HEK293 (cell line): ENCODE measurements at regions not wholly inside any gene's neighbourhood (a gene's known extent, or its start where the extent isn't known, plus 50 kb on each side); places are given as distances from the start of the nearest gene placed in this dataset.

Experiments
- ZFP41 ChIP-seq: fragments of 450-650 bp; formaldehyde crosslinking; IDR thresholded peaks from 2 replicates; pipeline ENCODE4 v1.5.1; 2016; ENCODE audit warnings: missing biosample characterization, missing genetic modification characterization, borderline replicate concordance
- ZNF416 ChIP-seq: fragments of 450-650 bp; formaldehyde crosslinking; IDR thresholded peaks from 2 replicates; pipeline ENCODE4 v1.5.1; 2016; ENCODE audit warnings: missing biosample characterization, missing genetic modification characterization
- ZNF654 ChIP-seq: fragments of 450-650 bp; formaldehyde crosslinking; IDR thresholded peaks from 2 replicates; pipeline ENCODE4 v1.5.1; 2016; ENCODE audit warnings: low read depth, missing biosample characterization, missing genetic modification characterization
- TF ChIP-seq, protein P1 (sequence below): fragments of 450-650 bp; formaldehyde crosslinking; IDR thresholded peaks from 2 replicates; pipeline ENCODE4 v1.5.1; 2016; ENCODE audit warnings: missing biosample characterization, missing genetic modification characterization
- TF ChIP-seq, protein P2 (sequence below): fragments of 450-650 bp; formaldehyde crosslinking; conservative IDR thresholded peaks from 2 replicates; pipeline ENCODE4 v1.5.1; 2016; ENCODE audit warnings: low read depth, missing biosample characterization, missing genetic modification characterization
- TF ChIP-seq, protein P3 (sequence below): fragments of 450-650 bp; formaldehyde crosslinking; IDR thresholded peaks from 2 replicates; pipeline ENCODE4 v1.5.1; 2016; ENCODE audit warnings: missing biosample characterization, missing genetic modification characterization, low read depth

DNA sequence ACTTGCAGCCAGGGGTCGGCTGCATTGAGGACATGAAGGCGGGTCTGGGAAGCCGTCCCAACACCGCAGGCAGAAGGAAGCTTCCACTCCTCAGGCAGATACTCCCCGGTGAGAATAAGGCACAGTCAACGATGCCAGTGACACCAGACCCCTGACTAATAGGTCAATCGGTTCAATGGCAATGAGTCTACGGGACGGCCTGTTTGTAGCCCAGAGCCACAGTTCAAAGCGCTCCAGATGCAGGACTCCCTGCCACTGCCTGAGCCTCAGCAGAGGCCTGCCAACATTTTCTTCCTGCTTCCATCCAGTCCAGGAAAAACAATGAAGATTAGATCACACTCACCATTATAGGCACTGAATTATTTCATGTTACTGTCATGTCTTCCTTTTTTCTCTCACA is 84.5 kb upstream of the SIMC1 start:
- TF ChIP-seq, protein P1, sequence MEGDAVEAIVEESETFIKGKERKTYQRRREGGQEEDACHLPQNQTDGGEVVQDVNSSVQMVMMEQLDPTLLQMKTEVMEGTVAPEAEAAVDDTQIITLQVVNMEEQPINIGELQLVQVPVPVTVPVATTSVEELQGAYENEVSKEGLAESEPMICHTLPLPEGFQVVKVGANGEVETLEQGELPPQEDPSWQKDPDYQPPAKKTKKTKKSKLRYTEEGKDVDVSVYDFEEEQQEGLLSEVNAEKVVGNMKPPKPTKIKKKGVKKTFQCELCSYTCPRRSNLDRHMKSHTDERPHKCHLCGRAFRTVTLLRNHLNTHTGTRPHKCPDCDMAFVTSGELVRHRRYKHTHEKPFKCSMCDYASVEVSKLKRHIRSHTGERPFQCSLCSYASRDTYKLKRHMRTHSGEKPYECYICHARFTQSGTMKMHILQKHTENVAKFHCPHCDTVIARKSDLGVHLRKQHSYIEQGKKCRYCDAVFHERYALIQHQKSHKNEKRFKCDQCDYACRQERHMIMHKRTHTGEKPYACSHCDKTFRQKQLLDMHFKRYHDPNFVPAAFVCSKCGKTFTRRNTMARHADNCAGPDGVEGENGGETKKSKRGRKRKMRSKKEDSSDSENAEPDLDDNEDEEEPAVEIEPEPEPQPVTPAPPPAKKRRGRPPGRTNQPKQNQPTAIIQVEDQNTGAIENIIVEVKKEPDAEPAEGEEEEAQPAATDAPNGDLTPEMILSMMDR: no peak
- TF ChIP-seq ZNF654 (tag by site-specific recombination): no peak
- TF ChIP-seq ZNF416 (tag by site-specific recombination): no peak
- TF ChIP-seq, protein P2, sequence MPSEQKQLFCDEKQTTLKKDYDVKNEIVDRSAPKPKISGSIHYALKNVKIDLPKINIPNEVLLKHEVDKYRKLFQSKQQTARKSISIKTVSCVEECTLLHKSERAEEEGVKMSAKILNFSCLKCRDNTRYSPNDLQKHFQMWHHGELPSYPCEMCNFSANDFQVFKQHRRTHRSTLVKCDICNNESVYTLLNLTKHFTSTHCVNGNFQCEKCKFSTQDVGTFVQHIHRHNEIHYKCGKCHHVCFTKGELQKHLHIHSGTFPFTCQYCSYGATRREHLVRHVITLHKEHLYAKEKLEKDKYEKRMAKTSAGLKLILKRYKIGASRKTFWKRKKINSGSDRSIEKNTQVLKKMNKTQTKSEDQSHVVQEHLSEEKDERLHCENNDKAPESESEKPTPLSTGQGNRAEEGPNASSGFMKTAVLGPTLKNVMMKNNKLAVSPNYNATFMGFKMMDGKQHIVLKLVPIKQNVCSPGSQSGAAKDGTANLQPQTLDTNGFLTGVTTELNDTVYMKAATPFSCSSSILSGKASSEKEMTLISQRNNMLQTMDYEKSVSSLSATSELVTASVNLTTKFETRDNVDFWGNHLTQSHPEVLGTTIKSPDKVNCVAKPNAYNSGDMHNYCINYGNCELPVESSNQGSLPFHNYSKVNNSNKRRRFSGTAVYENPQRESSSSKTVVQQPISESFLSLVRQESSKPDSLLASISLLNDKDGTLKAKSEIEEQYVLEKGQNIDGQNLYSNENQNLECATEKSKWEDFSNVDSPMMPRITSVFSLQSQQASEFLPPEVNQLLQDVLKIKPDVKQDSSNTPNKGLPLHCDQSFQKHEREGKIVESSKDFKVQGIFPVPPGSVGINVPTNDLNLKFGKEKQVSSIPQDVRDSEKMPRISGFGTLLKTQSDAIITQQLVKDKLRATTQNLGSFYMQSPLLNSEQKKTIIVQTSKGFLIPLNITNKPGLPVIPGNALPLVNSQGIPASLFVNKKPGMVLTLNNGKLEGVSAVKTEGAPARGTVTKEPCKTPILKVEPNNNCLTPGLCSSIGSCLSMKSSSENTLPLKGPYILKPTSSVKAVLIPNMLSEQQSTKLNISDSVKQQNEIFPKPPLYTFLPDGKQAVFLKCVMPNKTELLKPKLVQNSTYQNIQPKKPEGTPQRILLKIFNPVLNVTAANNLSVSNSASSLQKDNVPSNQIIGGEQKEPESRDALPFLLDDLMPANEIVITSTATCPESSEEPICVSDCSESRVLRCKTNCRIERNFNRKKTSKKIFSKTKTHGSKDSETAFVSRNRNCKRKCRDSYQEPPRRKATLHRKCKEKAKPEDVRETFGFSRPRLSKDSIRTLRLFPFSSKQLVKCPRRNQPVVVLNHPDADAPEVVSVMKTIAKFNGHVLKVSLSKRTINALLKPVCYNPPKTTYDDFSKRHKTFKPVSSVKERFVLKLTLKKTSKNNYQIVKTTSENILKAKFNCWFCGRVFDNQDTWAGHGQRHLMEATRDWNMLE (tag by site-specific recombination): no peak
- TF ChIP-seq, protein P3, sequence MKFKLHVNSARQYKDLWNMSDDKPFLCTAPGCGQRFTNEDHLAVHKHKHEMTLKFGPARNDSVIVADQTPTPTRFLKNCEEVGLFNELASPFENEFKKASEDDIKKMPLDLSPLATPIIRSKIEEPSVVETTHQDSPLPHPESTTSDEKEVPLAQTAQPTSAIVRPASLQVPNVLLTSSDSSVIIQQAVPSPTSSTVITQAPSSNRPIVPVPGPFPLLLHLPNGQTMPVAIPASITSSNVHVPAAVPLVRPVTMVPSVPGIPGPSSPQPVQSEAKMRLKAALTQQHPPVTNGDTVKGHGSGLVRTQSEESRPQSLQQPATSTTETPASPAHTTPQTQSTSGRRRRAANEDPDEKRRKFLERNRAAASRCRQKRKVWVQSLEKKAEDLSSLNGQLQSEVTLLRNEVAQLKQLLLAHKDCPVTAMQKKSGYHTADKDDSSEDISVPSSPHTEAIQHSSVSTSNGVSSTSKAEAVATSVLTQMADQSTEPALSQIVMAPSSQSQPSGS (tag by site-specific recombination): no peak
- no peak for TF ChIP-seq ZFP41
